Common myeloid progenitor, CD34-positive (primary cell): ENCODE measurements at regions not wholly inside any gene's neighbourhood (a gene's known extent, or its start where the extent isn't known, plus 50 kb on each side); places are given as distances from the start of the nearest gene placed in this dataset.

ENCODE experiments used
- CTCF ChIA-PET: fragments of 350-600 bp; sonication (Branson Sonifier 250); formaldehyde crosslinking; loops from one replicate; lab custom pipeline; 2021; ENCODE audit warnings: antibody characterized with exemption; lab: Charles Lee
- POLR2A ChIA-PET: fragments of 350-600 bp; sonication (Branson Sonifier 250); formaldehyde crosslinking; loops from one replicate; lab custom pipeline; 2021; ENCODE audit warnings: antibody characterized with exemption; lab: Charles Lee
- DNase-seq, 3 donors: peaks; one replicate each; pipeline versions ENCODE4 v3.0.0 to v3.0.0-alpha.2; 2013
- H3K27ac ChIP-seq, 2 experiments: 1 replicate in 1 of 2; 2 replicates in 1 of 2; pipeline ENCODE4 v1.7.0; 2013; ENCODE audit warnings: inconsistent platforms in 2 of 2, low read length in 2 of 2, mild to moderate bottlenecking in 2 of 2, low read depth in 1 of 2, moderate library complexity in 1 of 2; ENCODE audit not compliant: severe bottlenecking in 2 of 2, insufficient read depth in 1 of 2, poor library complexity in 1 of 2
- H3K27me3 ChIP-seq, 5 experiments: replicated peaks in 2 of 5; 1 replicate in 3 of 5; 2 replicates in 2 of 5; pipeline versions ENCODE4 v1.6.1 to v1.7.0; 2013; ENCODE audit warnings: low read length in 4 of 5, mild to moderate bottlenecking in 2 of 5, moderate library complexity in 2 of 5, inconsistent platforms in 1 of 5; ENCODE audit not compliant: insufficient read depth in 5 of 5, control insufficient read depth in 4 of 5
- H3K36me3 ChIP-seq, 4 experiments: 1 replicate in 2 of 4; 2 replicates in 2 of 4; pipeline versions ENCODE4 v1.6.1 to v1.7.0; 2013; ENCODE audit warnings: low read length in 3 of 4, control low read depth in 1 of 4, mild to moderate bottlenecking in 1 of 4; ENCODE audit not compliant: control insufficient read depth in 4 of 4, insufficient read depth in 4 of 4
- H3K4me1 ChIP-seq, 4 experiments: 1 replicate in 3 of 4; 2 replicates in 1 of 4; pipeline versions ENCODE4 v1.6.1 to v1.7.1; 2013; ENCODE audit warnings: low read length in 3 of 4, mild to moderate bottlenecking in 3 of 4, control low read depth in 1 of 4, inconsistent platforms in 1 of 4, moderate library complexity in 1 of 4; ENCODE audit not compliant: control insufficient read depth in 4 of 4, insufficient read depth in 4 of 4; ENCODE audit errors: control extremely low read depth in 1 of 4
- H3K4me3 ChIP-seq, 7 experiments: 1 replicate in 4 of 7; 2 replicates in 3 of 7; pipeline versions ENCODE4 v1.5.1 to v1.7.0; 2013; ENCODE audit warnings: mild to moderate bottlenecking in 7 of 7, low read length in 6 of 7, moderate library complexity in 6 of 7, inconsistent platforms in 2 of 7, low read depth in 2 of 7, control low read depth in 1 of 7; ENCODE audit not compliant: insufficient read depth in 4 of 7, control insufficient read depth in 1 of 7; ENCODE audit errors: extremely low read depth in 1 of 7
- H3K9me3 ChIP-seq, 5 experiments: 1 replicate in 4 of 5; 2 replicates in 1 of 5; pipeline versions ENCODE4 v1.6.1 to v1.7.1; 2013; ENCODE audit warnings: low read length in 4 of 5, mild to moderate bottlenecking in 2 of 5, inconsistent platforms in 1 of 5, low read depth in 1 of 5, moderate library complexity in 1 of 5; ENCODE audit not compliant: control insufficient read depth in 4 of 5, insufficient read depth in 2 of 5; ENCODE audit errors: control extremely low read depth in 1 of 5
- WGBS: methylation state at CpG from one replicate; pipeline ENCODE4 v1.1.5; 2013; ENCODE audit not compliant: insufficient coverage; 5-methylcytosine and 5-hydroxymethylcytosine counted together

DNA sequence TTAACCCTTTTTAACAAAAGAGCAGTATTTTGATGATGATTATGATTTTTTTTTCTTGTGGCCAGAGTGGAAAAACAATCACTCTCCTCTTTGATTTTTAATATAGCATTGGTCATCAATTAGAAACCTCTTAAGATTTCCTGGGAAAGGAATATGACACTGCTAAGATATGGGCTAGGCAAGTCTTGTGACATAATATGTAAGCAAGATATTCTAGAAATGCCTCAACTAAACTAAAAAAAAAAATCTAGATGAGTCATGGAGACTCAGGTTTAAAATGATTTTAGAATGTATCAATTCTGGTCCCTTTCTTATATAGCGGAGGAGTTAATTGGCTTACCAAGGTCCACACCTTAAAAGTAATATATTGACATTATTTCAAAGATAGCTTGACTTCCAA, 60.3 kb upstream of the JUN start:
- no peaks in the 10 kb centered on the region for H3K4me1 ChIP-seq
- no peak overlapping the region for H3K27ac ChIP-seq
- DNase-seq, result no peak
- POLR2A ChIA-PET, result no interaction called here
- no peaks in the 10 kb centered on the region for H3K9me3 ChIP-seq
- no peaks in the 10 kb centered on the region for H3K36me3 ChIP-seq
- CTCF ChIA-PET, result no interaction called here
- no peak overlapping the region for H3K4me3 ChIP-seq
- no peaks in the 10 kb centered on the region for H3K27me3 ChIP-seq
- WGBS, result no CpG with 5 or more reads among the region's 1 CpG

DNA sequence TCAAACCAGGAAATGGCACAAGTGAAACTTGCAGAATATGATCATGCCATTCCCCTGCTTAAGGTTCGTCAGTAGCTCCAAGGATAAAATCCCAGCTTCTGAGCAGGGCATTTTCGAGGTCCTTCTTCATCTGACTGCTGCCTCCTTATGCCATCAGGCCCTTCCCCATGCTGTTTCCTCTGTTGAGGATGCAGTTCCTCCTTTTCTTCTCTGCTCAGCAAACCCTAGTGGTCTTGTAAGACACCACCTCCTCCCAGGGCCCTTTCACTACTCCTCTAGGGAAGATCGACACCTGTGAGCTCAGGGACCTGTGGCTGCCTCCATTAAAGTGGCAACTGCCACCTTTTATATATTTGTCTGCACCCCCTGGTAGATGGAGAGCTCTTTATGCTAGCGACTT, 62.1 kb upstream of the JUN start:
- POLR2A ChIA-PET, result no interaction called here
- H3K4me3 ChIP-seq, result no peak overlapping the region
- no peaks in the 10 kb centered on the region for H3K9me3 ChIP-seq
- no peaks in the 10 kb centered on the region for H3K27me3 ChIP-seq
- WGBS, result 70% methylated on average over 3 of the region's 4 CpGs
- no peak overlapping the region for H3K27ac ChIP-seq
- H3K4me1 ChIP-seq, result no peaks in the 10 kb centered on the region
- CTCF ChIA-PET, result no interaction called here
- H3K36me3 ChIP-seq, result no peaks in the 10 kb centered on the region
- DNase-seq, result peak; percentile 10 to 45 (median 33)

DNA sequence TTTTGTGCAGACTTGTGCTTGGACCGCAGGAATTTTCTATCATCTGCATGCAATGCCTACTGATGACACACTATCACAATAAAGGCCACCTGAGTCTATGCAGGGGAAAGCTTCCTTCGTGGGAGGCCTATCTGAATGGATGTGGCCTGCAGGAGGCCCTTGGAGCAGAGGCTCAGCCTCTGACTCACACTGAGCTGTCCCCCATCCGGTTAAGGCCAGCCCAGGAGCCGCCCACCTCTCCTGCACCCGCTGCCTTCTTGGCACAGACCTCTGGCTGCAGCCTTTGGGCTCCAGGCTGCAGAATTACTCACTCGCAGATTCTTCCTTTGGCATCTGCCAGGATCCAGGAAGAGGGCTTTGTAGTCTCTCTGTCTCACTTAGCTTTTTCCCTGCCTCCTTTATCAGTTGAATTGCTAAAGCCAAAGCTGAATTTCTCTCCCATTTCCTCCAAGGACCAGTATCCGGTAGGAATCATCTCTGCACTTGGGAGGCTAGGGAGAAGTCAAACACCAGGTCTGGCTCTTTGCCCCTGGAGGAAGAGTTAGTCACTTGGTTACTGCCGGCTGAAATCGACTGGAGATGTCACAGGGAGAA, 65.1 kb upstream of the JUN start:
- no peak overlapping the region for H3K4me3 ChIP-seq
- DNase-seq, result no peak
- CTCF ChIA-PET, result interaction anchor here (0.8 kb wide), 1 partner anchor 9 kb away, joined by 3 read pairs; no protein-coding TSS in a partner anchor
- H3K27me3 ChIP-seq, result no peaks in the 10 kb centered on the region
- POLR2A ChIA-PET, result no interaction called here
- no peaks in the 10 kb centered on the region for H3K4me1 ChIP-seq
- H3K36me3 ChIP-seq, result no peaks in the 10 kb centered on the region
- no peak overlapping the region for H3K27ac ChIP-seq
- 97% methylated on average over 6 of the region's 9 CpGs for WGBS
- no peaks in the 10 kb centered on the region for H3K9me3 ChIP-seq

DNA sequence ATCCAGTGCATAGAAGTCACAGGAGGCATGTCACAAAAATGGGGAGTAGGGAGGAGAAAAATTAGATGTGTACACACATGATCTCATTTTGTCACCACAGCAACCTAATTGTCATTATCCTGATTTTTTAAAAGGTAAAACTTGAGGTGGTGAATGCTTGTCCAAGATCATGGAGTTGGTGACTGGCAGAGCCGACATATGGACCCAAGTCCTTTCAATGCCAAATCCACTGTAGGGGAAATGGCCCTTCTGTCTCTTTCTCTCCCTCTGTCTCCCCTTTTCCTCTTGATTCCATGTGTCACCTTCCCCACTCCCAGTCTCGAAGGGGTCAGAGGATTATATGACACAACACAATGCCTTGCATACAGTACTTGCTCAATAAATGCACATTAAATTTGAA, 65.7 kb upstream of the JUN start:
- no peak overlapping the region for H3K4me3 ChIP-seq
- no peaks in the 10 kb centered on the region for H3K4me1 ChIP-seq
- H3K27ac ChIP-seq, result no peak overlapping the region
- ChIA-PET POLR2A (no interaction called here), CTCF (no interaction called here)
- no peak for DNase-seq
- H3K9me3 ChIP-seq, result no peaks in the 10 kb centered on the region
- no peaks in the 10 kb centered on the region for H3K27me3 ChIP-seq
- 100% methylated on average over 2 of the region's 2 CpGs for WGBS
- H3K36me3 ChIP-seq, result no peaks in the 10 kb centered on the region

DNA sequence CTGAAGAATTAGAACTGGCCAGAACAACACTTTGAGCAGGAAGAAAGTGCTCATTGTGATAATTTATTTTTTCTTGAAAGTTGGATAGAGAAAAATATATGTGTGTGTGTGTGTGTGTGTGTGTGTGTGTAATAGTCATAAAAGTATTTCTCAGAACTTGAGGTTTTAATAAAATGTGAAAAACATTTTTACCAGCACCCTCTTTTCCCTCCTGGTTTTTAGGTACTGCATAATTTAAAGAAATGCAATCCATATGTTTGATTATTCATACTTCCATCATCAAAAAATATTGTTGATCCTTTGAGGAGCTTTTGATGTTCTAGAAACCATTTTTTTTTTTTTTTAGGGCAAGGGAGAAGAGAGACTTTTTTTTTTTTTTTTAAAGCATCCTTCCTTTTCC, 66.8 kb upstream of the JUN start:
- no peaks in the 10 kb centered on the region for H3K4me1 ChIP-seq

DNA sequence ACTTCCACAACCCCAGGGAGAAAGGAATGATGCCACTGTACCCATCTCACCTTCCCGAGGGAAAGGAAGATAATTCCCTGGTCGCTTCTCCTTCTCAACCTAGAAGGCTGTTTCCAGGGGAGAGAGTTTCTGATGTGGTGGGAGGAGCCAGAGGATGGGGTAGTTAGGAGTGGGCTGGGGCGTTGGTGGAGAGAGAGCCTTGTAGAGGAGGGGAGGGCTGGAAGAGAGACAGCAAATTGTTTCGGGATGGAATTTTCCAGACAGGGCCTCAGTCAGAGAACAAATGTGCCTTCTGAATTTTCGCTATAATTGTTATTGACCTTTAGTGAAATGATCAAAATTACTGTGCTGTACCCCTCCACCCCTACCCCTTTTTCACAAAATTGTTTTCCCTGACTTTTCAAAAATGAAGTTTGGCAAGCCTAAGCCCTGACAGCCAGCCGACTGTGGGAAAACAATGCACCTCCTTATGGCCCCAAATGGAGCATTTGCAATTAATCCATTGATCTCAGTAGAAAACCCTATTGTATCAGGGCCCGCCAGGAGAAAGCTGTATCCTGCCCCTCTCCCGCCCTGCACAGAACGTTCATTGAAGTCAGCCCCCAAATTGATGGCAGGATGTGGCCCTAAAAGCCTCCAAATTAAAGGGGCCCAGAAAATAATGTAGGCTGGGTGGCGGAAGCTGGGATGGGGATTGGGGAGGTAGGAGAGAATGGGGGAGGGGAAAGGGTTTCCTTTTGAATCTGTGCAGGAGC, 69.1 kb upstream of the JUN start:
- Histone ChIP-seq H3K36me3 (no peaks in the 10 kb centered on the region), H3K27ac (no peak overlapping the region), H3K4me1 (no peaks in the 10 kb centered on the region), H3K9me3 (no peaks in the 10 kb centered on the region), H3K27me3 (no peaks in the 10 kb centered on the region), H3K4me3 (no peak overlapping the region)
- ChIA-PET CTCF (interaction anchor here (1.0 to 1.9 kb wide), 4 partner anchors 10 to 152 kb away, joined by 3 to 6 read pairs (median 4); no protein-coding TSS in a partner anchor), POLR2A (no interaction called here)
- WGBS, result 94% methylated on average over 7 of the region's 10 CpGs
- DNase-seq, result no peak

More for the DNA sequence above, 66.8 kb upstream of the JUN start:
- ChIA-PET CTCF (interaction anchor here (0.7 to 1.6 kb wide), 3 partner anchors 19 to 1306 kb away, joined by 3 to 4 read pairs (median 3); no protein-coding TSS in a partner anchor), POLR2A (interaction anchor here (0.6 kb wide), 1 partner anchor 160 kb away, joined by 4 read pairs; no protein-coding TSS in a partner anchor)
- no peaks in the 10 kb centered on the region for H3K27me3 ChIP-seq
- no peaks in the 10 kb centered on the region for H3K36me3 ChIP-seq
- no peak overlapping the region for H3K4me3 ChIP-seq
- H3K9me3 ChIP-seq, result no peaks in the 10 kb centered on the region
- H3K27ac ChIP-seq, result no peak overlapping the region
- DNase-seq, result no peak

DNA sequence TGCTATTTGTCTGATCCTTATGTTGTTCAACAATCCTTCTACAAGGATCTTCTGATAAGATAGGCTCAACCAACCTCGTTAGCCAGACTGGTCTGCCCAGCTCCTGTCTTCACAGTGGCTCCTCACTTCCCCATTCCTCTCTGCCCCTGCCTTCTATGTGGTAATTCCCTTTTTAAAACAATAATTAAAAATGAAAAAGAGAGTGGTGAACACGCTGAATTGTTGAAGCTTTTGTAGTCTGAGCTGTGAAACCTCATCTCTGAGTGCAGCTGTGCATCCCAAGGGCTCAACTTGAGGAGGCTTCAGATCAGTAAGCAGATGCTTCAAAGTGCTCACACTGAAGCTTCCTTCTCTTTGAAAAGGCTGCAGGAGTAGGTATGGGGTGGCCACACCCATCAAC, 70.7 kb upstream of the JUN start:
- Histone ChIP-seq H3K4me1 (no peaks in the 10 kb centered on the region), H3K4me3 (no peak overlapping the region), H3K27ac (no peak overlapping the region), H3K36me3 (no peaks in the 10 kb centered on the region), H3K27me3 (no peaks in the 10 kb centered on the region), H3K9me3 (no peaks in the 10 kb centered on the region)
- CTCF ChIA-PET, result interaction anchor here (1.1 to 1.9 kb wide), 6 partner anchors 8 to 33 kb away, joined by 3 to 6 read pairs (median 3); no protein-coding TSS in a partner anchor
- POLR2A ChIA-PET, result no interaction called here
- peak; percentile 4 to 61 (median 55) for DNase-seq
- WGBS, result 38% methylated on average over 1 of the region's 2 CpGs
